GM21381 (cell line): ENCODE measurements at regions not wholly inside any gene's neighbourhood (a gene's known extent, or its start where the extent isn't known, plus 50 kb on each side); places are given as distances from the start of the nearest gene placed in this dataset.
"Not testable (repeated sequence)": the region's sequence is repeated elsewhere in the genome, so short reads cannot be mapped to it uniquely, and the experiment has no call there.

Source experiments
- ATAC-seq: cut with Tn5 transposase; IDR thresholded peaks from one replicate; pipeline ENCODE4 v1.9.1; 2021; ENCODE audit warnings: mild to moderate bottlenecking, moderate library complexity; ENCODE audit not compliant: unreplicated experiment

DNA sequence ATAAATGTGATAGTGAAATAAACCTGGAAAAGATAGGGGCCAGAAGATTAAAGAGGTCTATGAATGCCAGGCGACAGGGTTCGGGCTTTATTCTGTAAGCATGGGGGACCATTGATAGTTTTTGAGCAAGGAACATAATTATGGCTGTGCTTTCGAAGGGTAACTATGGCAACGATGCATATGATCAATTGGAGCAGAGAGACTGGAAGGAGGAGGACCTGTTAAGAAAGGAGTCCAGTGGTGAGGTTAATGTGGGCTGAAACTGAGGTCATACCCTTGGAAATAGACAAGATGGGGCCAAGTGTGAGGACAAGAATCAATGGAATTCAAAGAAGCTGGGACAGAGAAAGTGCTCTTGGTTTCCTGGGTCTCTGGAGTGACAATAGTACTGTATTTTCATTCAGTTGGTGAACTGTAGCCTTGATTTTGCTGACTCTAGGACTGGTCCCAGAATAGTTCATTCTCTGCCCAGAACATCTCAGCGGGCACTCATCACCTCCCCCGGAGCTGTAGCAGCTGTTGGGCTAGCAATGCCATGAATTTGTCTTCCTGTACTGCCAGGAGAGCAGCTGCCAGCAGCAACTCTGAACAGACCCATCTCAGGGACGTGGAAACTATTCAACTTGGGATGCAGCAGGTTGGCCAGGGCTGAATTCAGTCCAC is 108.4 kb downstream of the SRGAP2 start:
- not testable (repeated sequence) for ATAC-seq

GRCh38 chr1:206312274-206312665 is 108.9 kb downstream of the SRGAP2 start:
- ATAC-seq = not testable (repeated sequence)

- not testable (repeated sequence) for ATAC-seq
Measured at GRCh38 chr1:206314951-206315636, 111.8 kb downstream of the SRGAP2 start.

DNA sequence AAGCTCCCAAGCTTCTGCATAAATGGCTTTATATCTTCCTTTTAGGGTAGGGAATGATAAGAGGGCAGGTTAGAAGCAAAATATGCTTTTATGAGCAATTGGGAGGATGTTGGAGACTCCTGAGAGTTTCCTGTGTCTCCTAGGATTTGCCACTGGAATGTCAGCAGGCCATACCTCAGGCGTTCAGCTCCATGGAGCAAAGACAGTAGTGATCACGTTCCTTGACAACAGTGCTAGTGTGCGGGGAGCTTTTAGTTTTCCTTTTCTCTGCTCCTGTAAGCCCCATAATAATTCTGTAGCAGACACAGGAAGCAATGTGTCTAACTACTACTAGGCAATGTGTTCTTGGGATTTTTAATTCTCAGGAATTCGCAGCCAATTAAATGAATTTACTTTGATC is 113.6 kb downstream of the SRGAP2 start:
- ATAC-seq = not testable (repeated sequence)

DNA sequence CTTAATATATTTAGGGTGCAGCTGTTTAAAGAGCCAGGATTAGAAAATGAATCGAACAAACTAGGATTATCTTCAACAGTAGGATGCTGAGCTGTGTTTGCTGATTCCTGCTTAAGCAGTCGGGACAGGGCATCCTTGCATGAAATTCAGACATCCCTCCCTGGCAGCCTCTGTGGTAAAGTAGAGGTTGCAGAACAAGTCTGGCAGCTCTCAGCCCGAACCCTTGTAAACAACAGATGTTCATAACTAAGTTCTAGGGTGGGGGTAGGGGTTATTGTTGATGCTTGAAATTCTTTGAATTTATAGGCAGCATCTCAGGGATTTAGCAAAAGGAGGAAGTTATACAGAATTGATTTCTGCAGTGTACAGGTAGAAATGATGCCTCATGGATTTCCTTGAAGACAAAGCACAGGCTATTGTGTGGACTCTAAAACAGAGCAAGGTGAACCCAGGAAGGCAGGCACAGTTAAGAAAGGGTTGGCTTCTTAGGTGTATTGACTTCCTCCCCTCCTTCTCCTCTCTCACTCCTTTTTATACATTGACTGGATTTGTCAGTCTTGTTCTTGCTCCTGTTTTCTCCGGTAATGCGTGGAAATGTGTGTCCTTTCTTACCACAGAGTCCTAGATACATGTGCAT is 114.7 kb downstream of the SRGAP2 start:
- ATAC-seq = not testable (repeated sequence)

GRCh38 chr1:206320227-206320626 is 116.9 kb downstream of the SRGAP2 start:
- not testable (repeated sequence) for ATAC-seq

- ATAC-seq = not testable (repeated sequence)
Measured at GRCh38 chr1:206326159-206326939, 123.0 kb downstream of the SRGAP2 start.

DNA sequence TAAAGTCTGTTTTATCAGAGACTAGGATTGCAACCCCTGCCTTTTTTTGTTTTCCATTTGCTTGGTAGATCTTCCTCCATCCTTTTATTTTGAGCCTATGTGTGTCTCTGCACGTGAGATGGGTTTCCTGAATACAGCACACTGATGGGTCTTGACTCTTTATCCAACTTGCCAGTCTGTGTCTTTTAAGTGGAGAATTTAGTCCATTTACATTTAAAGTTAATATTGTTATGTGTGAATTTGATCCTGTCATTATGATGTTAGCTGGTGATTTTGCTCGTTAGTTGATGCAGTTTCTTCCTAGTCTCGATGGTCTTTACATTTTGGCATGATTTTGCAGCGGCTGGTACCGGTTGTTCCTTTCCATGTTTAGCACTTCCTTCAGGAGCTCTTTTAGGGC is 128.3 kb downstream of the SRGAP2 start:
- ATAC-seq = not testable (repeated sequence)

DNA sequence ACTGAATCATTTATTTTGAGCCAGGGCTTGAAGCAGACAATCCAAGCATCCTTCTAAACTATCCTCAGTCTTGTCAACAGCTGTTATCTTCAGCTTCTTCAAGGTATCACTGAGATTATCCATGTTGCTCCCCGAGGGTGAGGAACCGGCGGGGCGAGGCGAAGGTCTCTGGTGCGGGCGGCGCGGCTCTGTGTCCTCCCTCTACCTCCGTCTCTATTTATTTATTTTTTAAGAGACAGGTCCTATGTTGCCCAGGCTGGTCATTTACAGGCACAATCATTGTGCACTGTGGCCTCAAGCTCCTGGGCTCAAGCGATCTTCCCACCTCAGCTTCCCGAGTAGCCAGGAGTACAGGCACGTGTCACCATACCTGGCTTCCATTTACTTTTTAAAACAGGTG is 130.0 kb downstream of the SRGAP2 start:
- ATAC-seq = not testable (repeated sequence)

- not testable (repeated sequence) for ATAC-seq
Measured at GRCh38 chr1:206333897-206334296, 130.6 kb downstream of the SRGAP2 start.

GRCh38 chr1:206334481-206334880 is 131.1 kb downstream of the SRGAP2 start:
- not testable (repeated sequence) for ATAC-seq

DNA sequence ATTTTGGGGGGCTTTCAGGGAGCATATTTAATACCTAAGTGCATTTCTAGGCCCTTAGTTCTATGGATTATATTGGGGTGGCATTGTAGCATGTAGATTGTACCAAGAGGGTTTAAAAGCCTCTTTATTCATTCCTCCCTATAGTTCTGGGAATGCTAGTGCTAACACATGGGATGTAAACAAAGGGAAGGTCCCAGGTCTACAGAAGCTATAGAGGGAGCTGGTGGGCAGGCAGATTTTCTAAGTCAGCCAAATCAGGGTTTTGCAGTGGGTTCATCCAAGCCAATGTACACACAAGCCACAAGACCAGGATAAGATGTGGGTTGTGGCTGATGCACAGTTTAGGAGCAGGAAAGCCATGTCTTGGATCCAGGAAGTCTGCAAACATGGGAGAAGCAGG is 131.8 kb downstream of the SRGAP2 start:
- not testable (repeated sequence) for ATAC-seq

DNA sequence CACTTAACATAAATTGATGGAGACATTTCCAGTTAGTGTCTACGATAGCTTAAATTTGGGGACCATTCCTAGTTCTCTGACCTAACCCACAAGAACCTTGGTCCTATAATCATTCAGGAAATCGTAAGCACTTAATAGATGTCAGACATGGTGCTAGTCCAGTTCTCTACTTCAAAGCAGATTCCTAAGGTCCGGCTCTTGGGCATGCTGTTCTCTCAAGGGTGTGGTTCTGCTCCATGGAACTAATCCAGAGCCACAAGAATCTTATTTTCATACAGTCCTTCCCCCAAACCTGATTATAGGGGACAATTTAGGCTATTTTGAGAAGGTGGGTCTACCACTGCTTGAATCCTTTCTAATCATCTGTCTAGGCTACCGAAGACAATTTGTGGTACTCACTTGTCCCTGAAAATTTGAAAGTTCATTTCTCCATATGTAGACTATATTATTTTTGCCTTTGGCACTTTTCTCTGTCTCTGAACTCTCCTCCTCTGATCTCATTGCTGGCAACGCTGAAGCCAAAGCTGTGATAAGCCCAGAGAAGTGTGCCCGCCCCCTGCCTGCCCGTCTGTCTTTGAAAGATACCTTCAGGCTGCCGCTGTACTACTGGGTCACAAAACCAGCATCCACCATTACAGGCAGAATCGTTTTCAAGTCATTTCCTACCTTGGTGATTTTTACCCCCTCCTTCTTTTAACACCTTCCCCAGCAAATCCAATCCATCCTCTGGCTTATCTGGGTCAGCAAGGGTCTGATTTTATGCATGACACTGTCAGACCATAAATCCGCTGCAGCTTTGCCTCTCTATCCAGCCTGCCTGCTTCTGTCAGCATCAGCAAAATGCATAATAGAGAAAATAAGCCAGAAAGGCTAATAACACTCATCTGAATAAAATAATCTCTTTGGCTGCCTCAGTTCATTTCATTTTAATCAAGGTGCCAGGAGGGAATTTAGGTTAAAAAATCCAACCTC is 132.8 kb downstream of the SRGAP2 start:
- ATAC-seq = not testable (repeated sequence)

DNA sequence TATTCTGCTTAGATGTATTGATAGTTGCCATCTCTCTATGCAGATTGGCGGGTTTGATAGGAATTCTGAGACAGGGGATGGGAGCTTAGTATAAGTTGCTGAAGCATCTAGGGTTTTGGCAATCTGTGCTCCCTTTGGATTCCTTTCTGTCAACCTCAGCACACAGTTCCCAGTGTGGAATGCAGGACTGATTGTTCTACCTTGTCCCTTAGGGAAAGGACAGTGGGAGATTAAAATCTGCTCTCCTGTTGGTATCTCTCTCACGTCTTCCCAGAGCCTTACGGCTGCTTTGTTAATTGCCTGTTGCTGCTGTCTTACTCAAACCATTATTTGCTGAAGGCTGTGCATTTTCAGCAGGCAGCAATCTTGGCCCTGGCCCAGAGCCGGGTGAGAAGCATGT is 133.3 kb upstream of the IKBKE start:
- ATAC-seq = not testable (repeated sequence)

GRCh38 chr1:206350493-206351275 is 119.6 kb upstream of the IKBKE start:
- ATAC-seq = not testable (repeated sequence)

GRCh38 chr1:206351276-206352052 is 118.8 kb upstream of the IKBKE start:
- ATAC-seq = not testable (repeated sequence)

GRCh38 chr1:206356310-206356709 is 114.0 kb upstream of the IKBKE start:
- ATAC-seq = not testable (repeated sequence)

GRCh38 chr1:206357962-206358361 is 112.3 kb upstream of the IKBKE start:
- ATAC-seq = not testable (repeated sequence)
